ENCODE measurements at regions not wholly inside any gene's neighbourhood (a gene's known extent, or its start where the extent isn't known, plus 50 kb on each side); places are given as distances from the start of the nearest gene placed in this dataset.

DNA sequence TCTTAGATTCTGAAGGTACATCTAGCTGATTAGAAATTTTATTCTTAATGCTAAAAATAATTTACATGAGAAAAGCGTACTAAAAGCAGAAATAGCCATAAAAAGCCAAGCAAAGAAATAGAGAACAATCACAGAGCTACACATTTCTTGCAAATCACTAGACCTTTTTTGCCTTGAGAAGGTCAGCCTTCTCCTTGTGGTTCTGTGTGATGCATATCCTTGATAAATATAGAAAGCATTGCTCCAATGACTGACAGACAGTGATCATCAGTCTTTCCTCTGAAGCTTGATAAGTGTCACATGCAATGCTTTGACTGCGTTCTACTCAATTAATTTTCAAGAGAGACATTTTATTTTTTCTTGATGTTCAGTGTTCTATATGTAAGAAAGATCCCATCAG is 226.9 kb downstream of the CEMIP2 start:
- TF ChIP-seq, protein P1, sequence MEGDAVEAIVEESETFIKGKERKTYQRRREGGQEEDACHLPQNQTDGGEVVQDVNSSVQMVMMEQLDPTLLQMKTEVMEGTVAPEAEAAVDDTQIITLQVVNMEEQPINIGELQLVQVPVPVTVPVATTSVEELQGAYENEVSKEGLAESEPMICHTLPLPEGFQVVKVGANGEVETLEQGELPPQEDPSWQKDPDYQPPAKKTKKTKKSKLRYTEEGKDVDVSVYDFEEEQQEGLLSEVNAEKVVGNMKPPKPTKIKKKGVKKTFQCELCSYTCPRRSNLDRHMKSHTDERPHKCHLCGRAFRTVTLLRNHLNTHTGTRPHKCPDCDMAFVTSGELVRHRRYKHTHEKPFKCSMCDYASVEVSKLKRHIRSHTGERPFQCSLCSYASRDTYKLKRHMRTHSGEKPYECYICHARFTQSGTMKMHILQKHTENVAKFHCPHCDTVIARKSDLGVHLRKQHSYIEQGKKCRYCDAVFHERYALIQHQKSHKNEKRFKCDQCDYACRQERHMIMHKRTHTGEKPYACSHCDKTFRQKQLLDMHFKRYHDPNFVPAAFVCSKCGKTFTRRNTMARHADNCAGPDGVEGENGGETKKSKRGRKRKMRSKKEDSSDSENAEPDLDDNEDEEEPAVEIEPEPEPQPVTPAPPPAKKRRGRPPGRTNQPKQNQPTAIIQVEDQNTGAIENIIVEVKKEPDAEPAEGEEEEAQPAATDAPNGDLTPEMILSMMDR (IDR thresholded peaks at IDR 0.05; ENCODE audit: low read depth, low read length), result no peak
- TF ChIP-seq EZH2phosphoT487 (IDR thresholded peaks at IDR 0.05; ENCODE audit: low read depth), result no peak

Measured in OCI-LY3 (cell line).